GM18861 (cell line): ENCODE measurements at regions not wholly inside any gene's neighbourhood (a gene's known extent, or its start where the extent isn't known, plus 50 kb on each side); places are given as distances from the start of the nearest gene placed in this dataset.

Experiments used
- ATAC-seq: cut with Tn5 transposase; IDR thresholded peaks from one replicate; pipeline ENCODE4 v1.9.1; 2021; ENCODE audit not compliant: unreplicated experiment

DNA sequence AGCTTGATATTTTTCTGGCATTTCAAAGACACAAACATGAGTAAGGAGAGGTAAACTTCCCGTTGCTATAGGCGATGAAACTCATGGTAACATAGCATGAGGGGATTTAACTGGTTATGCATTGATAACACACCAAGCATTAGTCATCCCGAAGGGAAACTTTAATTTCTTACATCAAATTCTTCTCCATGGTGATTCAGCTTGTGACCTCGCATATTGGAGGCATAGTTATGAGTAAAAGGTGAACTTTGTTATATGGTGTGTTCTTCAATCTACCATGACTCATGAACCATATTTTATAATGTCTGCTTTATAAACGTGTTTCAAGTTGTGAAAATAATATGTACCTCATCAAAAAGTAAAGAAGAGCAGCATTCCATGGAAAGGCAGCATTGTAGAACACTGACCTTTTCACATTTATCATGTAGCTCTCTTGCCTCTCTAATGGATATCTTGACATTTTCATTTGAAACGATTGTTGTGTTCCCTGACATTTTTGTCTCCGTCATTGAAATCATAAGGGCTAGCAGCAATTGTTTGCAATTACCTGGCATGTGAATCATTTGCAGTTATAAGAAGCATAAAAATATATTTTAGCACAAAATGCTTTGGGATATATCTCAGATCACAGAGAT lies 491.8 kb downstream of the ANXA1 start:
- no peak for ATAC-seq

DNA sequence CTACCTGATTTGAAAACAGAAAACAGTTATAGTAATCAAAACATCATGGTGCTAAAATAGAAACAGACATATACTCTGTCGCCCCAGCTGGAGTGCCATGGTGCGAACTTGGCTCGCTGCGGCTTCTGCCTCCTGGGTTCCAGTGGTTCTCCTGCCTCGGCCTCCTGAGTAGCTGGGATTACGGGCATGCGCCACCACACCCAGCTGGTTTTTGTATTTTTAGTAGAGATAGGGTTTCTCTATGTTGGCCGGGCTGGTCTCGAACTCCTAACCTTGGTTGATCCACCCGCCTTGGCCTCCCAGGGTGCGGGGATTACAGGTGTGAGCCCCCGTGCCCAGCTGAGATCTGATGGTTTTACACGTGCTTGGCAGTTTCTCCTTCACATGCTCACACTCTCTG lies 495.9 kb downstream of the ANXA1 start:
- no peak for ATAC-seq

DNA sequence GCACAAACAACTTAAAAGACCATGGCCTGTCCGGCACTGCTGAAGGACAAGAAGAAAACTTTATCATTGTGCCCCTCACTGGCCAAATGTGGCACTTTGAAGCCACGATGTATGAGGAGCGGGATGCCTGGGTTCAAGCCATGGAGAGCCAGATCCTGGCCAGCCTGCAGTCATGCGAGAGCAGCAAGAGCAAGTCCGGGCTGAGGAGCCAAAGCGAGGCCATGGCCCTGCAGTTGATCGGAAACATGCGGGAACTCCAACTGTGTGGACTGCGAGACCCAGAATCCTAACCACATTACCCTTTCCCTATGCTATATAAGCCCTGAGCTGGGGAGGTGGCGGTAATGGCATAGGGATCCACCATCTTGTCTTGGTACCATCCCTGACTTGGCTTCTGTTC lies 497.9 kb downstream of the ANXA1 start:
- ATAC-seq, result no peak

DNA sequence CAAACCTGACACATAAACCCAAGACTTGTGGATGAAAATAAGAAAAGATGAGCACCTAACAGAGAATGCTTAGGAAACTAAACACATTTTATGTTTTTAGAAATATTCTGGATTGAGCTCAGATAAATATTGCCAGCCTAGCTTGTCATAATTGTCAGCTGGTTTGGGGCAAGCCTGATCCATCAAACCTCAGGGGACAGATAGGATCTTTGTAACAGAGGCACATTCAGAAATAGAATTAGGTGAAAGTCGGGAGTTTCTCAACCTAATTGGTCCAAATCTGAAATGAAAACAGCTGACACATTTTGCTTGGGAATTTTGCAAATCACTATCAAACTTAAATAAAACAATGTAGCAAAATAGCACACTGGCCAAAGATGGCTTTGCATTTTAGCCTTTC lies 503.7 kb downstream of the ANXA1 start:
- no peak for ATAC-seq

DNA sequence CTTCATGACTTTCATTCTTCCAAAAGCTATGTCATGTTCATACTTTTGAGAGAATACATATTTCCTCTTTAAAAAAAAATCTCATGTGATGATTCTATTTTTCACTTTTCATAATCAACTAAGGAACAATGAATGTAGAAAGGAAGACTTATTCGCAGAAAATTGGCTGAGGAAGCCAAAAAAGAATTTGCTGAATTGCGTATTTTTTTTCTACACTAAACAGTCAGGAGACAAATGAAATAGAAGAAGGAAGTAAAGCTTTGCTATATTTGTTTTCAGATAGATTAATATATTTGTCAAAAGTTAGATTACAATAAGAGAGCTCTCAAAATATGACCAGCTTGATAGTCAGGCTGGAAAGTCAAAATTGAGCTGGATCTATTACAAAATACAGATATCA lies 504.2 kb downstream of the ANXA1 start:
- no peak for ATAC-seq

DNA sequence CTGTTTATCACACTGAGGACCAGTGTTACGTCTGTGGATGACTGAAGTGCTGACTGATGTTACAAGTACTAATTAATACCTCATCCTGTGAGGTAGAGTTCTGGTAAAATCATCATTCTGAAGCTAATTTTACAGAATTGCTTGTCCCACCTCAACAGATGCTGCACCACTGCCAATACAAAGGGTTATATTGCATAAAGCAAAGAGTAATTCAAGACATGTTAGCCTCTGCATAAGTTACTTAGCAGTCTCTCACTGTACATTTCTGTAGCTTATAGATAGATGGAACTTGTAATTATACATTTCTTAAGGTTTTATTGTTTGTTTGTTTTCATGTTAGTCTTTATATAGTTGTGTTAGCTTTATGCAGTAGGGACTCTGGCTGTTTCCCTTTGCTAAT lies 513.6 kb downstream of the ANXA1 start:
- no peak for ATAC-seq

DNA sequence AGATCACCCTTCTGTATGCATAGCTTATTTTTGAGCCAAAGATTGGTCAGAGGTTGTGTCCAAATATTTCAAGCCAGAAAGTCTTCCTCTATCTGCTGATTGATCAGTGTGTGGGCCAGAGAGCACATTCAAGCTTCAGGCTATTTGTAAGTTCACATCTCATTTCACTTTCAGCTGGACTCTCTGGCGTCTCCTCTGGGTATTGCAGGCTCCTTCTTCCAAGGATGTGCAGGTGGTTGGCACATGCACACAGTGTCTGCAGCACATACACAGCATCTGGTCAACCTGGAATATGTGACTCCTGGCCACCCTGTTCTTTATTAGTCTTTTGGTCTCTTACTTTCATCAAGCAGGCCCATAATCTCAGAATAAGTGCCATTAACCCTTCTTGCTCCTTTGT lies 516.1 kb downstream of the ANXA1 start:
- ATAC-seq, result no peak

DNA sequence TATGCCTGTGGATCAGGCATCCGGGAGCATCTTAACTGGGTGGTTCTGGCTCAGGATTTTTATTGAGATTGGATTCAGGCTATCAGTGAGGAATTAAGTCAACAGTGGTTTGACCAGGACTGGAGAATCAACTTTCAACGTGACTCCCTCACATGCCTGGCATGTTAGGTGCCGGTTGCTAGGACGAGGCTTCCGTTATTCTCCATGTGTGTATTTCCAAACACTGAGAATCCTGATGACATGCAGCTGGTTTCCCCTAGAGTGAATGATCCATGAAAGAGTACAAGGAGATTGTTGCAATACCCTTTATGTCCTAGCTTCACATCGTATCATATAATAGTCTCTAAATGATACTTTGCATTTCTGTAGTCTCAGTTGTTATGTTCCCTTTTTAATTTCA lies 529.2 kb downstream of the ANXA1 start:
- no peak for ATAC-seq

DNA sequence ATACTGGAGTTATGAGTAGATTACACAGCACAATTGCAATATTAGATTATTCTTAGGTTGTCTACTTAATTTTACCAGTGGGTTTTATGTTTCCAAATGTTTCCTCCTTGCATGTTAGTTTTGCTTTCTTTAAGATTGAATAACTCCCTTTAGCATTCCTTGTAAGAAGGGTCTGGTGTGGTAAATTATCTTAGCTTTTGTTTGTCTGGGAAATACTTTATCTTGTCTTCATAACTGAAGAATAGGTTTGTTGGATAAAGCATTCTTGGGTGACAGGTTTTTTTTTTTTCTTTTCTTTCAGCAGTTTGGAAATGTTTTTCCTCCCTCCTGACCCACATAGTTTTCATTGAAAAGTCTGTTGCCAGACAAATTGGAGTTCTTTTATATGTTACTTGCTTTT lies 531.1 kb downstream of the ANXA1 start:
- no peak for ATAC-seq

DNA sequence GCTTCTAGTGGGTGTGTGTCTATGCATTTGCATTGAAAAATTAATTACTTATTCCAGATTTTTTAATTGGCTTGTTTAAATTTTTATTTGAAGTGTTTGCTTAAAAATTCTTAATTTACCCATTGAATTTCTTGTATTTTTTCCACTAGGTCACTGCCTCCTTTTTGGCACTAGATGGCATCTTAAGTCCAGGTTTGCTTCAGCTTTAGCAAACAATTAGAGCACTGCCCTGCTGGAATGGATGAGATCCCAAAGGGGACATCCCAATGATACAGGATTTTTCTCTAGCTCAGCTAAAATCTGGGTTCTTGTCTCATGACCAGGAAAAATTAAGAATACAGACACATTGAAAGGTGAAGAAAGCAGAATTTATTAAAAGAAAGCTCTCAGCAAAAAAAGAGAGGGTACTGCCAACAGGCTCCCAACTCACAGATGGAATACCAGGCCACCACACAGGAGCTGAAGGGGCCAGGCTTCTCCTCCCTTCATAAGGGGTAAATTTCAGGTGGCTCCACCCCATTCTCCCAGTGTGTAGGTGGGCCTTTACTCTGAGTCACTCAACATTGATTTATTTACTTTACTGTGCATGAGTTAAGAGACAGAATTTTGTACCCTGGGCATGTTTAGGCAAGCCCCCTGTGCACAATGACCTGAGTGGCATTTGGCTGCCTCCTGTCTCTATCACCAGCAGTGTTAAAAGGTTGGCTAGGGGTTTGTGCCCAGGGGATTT lies 532.4 kb downstream of the ANXA1 start:
- ATAC-seq, result peak; percentile 50

DNA sequence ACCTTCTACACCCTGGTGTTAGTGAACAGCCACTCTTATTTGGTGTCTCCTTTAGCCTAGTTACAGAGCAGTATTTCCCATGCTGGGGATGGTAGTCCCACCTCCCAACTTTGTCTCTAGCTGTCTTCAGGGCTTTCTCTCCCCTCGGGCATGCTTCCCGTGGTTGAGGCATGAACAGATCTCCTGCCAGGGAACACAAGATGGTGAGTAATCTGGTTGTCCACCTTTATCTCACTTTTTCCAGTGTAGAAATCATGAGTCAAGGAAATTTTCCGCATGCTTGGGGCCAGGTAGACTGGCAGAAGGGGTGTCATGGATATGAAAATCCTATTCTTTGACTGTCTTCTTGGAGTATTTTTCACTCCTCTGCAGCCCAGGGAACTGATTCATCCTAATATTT lies 532.9 kb downstream of the ANXA1 start:
- no peak for ATAC-seq

DNA sequence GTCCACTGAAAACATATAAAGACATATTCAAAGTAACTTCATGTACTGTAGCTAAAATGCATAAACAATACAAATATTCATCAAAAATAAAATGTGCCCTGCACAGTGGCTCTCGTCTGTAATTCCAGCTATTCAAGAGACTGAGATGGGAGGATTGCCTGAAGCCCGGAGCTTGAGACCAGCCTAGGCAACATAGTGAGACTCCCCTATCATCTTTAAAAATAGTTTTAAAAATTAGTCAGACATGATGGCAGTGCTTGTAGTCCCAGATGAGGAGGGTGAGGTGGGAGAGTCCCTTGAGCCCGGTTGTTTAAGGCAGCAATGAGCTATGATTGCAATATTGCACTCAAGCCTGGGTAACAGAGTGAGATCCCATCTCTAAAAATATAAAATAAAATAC lies 534.1 kb downstream of the ANXA1 start:
- no peak for ATAC-seq

DNA sequence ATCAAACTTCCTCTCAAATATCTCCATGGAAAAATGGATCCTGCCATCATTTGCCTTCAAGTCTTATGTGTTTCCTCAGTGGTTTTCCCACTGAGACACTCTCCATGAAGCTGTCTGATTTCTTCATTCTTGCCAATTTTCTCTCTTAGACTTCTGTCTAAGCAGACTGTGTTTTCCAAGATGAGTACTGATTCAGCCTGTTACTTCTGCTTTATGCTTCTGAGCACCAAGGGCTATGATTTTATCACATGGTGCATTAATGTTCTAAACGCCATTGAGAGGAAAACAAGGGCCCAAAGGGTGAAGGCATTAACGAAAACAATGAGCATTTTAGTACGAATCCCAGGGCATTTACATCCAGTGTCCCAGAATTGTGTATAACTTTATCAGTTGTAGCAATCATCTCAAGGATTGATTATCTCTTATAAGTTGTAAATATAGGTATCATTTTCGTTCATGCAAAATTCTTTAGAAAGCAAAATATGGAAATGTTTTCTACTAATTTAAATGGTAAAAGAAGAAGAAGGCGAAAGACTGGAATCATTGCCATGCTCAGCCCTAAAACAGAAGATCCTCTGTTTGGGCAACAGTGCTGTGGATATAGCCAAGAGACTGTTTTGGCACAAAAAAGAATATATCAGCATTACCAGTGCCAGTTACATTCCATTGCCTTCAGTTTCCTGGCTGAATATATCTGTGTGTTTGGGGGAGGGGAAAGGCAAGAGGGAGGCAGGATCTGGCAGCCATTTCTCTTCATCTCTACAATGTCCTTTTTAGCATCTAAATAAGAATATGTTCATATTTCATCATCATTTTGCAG lies 537.6 kb downstream of the ANXA1 start:
- no peak for ATAC-seq

DNA sequence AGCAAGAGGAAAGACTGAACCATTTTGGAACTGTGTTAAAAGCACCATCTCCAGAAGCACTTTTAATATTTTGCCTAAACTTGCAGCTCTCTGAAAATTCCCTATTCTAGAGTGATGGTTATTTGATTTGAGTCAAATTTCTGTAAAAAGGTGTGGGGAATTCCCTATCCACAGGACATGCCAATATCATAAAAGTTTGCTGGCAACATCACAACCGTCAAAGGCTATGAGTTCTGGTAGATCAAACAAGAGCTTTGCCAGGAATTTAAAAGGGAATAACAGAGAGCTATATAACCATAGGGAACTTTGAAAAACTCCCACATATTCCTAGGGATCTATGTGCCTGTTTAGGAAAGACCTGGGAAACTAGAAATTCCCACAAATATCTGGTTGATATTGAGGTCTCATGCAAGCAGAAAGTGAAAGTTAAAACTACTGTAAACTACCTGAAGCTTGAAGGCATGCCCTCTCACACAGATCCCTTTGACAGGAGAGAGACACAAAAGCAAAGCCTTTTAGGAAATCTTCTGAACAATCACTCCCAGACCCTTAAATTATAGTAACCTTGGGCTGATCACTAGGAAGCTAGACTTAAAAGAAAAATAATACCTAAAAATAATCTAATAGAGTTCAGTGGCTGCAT lies 549.9 kb downstream of the ANXA1 start:
- no peak for ATAC-seq

DNA sequence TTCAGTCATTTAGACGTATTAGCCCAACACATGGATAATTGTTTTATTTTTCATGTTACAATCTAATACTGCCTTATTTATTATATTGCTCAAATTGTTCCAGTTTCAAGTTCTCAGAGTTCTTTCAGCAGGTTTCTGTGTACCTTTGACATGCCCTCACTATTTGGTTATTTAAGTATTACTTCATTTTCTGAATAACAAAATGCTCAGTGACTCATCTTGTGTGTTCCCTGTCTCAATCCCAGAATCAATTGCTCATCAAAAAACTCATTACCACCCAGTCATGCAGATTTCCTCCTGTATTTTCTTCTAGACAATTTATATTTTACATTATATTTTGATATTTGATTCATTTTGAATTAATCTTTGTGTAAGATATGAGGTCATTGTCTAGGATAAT lies 562.6 kb downstream of the ANXA1 start:
- no peak for ATAC-seq

DNA sequence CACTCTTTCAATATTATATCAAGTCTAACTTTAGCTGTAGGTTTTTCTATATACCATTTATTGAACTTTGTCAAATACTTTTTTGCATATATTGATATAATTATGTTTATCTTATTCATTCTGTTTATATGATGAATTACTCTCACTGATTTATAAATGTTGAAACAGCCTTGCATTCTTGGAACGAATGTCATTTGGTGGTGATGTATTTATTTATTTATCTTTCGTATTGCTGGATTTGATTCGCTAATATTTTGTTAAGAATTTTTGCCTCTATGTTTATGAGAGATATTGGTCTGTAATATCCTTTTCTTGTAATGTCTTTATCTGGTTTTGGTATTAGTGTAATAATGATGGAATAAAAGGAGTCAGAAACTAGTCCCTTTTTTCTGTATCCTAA lies 563.9 kb downstream of the ANXA1 start:
- ATAC-seq, result no peak

DNA sequence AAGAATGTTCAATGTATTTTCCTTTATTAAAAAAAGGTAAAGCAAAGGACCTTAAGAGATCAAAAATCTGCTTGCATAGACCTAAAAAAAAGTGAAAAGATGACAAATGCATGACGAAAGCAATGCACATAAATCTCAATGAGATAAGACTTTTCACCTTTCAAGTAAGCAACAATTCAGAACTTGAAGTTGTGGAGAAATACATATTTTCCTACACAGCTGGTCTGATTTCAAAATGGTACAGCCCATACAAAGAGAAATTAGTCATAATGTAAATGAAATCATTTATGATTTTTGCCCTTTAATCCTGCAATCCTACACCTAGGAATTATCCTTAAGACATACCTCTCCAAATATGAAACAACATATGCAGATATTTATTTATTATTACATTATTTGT lies 568.0 kb downstream of the ANXA1 start:
- no peak for ATAC-seq

DNA sequence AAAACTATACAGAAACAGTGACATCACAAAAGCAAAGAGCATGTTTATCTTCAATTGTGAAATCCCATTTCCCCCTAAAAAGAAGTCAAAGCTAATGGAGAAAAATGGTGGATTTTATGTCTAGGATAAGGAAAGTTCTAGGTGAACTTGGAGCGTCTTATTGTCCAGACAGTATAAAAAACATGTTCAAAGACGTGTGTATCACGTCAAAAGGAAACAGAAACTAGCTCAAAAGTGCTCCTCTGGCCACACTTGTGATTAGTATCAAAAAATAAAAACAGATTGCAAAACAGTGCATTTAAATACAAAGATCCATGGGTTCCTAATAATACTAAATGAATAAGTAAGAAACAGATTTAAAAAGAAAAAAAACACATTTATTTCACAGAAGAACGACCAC lies 568.9 kb downstream of the ANXA1 start:
- ATAC-seq, result no peak

DNA sequence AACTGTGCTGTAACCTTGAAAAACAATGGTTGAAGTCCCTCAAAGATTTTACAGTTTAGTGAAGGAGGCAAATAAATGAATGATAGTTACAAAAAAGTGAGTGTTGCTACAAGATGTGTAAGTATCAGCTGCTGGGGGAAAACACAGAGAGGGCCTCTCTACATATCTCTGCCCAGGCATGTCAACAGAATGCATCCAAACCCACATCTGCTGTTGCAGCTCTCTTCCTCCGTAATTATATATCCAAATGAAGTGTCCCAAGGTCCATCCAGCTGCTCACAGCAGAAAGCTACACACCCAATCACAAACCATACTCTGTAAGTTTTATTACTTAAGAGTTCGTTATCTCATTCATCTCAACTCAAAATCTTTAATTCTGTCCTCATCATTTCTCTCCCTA lies 584.6 kb downstream of the ANXA1 start:
- ATAC-seq, result no peak

DNA sequence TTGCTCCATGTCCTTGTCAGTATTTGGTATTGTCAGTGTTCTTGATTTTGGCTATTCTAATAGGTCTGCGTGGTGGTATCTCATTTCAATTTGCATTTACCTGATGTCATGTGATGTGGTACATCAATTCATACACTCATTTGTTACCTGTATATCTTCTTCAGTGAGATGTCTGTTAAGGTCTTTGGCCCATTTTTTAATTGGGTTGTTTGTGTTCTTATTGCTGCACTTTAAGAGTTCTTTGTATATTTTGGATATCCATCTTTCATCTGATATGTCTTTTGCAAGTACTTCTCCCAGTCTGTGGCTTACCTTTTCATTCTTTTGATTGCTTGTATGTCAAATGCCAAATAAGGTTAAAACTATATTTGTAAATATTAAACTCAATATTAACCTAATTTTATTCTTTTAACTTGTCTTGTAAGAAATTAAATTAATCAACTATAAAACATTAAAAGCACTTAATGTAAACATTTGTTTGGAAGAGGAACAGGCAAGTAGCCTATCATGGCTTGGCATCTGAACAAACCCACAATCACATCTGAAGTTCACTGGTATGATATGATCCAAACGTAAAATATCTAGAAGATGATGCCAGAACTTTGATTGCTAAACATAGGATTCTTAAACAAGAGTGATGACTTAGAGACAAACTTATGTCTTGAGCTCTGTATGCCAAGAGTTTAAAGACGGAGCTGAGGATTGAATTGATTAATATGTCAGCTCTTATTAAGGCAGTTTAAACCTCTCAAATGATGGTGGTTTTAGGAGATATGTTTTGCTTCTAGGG lies 587.3 kb downstream of the ANXA1 start:
- ATAC-seq, result no peak

DNA sequence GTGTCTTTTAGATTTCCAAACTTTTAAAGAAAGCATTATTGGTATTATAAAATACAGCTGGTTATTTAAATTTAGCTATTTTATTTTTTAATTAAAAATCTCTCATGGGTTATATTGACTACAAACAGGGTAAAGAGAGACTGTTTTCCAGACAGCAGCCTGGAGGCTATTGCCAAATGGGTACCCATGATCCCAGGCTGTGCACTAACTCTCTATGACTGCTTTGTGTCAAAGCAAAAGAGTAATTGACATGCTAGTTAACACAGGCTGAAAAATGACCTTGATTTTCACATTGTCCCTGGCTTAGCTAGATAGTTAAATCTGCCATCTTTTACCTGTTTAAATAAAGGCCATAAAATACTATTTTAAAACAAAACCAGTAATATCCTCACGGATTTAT lies 589.7 kb downstream of the ANXA1 start:
- ATAC-seq, result no peak
